ENCODE measurements at regions not wholly inside any gene's neighbourhood (a gene's known extent, or its start where the extent isn't known, plus 50 kb on each side); places are given as distances from the start of the nearest gene placed in this dataset.

DNA sequence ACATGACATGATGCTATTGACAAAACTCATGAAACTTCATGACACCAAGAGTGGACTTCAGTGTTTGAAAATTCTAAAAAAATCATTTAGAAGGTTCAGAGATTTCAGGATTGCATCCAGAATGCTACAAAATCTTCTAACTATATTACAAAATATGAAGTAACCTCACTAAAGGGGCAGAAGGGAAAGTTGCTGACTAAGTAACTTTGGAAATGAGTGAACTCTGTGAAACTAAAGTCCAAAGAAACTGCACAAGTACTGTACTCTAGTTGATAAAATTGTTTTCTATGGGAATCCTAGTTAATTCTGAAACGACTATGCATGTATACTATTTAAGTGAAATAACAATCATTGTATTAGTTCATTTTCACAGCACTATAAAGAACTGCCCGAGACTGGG, 184.4 kb downstream of the LYPLAL1 start:
- no peak for TF ChIP-seq CEBPB (IDR thresholded peaks at IDR 0.05)
- no peak for TF ChIP-seq MYC (IDR thresholded peaks at IDR 0.05; ENCODE audit: borderline replicate concordance, low read length)
- TF ChIP-seq, protein P1, sequence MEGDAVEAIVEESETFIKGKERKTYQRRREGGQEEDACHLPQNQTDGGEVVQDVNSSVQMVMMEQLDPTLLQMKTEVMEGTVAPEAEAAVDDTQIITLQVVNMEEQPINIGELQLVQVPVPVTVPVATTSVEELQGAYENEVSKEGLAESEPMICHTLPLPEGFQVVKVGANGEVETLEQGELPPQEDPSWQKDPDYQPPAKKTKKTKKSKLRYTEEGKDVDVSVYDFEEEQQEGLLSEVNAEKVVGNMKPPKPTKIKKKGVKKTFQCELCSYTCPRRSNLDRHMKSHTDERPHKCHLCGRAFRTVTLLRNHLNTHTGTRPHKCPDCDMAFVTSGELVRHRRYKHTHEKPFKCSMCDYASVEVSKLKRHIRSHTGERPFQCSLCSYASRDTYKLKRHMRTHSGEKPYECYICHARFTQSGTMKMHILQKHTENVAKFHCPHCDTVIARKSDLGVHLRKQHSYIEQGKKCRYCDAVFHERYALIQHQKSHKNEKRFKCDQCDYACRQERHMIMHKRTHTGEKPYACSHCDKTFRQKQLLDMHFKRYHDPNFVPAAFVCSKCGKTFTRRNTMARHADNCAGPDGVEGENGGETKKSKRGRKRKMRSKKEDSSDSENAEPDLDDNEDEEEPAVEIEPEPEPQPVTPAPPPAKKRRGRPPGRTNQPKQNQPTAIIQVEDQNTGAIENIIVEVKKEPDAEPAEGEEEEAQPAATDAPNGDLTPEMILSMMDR (IDR thresholded peaks at IDR 0.05): no peak
- TF ChIP-seq SMC3 (IDR thresholded peaks at IDR 0.05): no peak
- no peak for TF ChIP-seq CHD2 (IDR thresholded peaks at IDR 0.05; ENCODE audit: low read length, partially characterized antibody)
- TF ChIP-seq, protein P2, sequence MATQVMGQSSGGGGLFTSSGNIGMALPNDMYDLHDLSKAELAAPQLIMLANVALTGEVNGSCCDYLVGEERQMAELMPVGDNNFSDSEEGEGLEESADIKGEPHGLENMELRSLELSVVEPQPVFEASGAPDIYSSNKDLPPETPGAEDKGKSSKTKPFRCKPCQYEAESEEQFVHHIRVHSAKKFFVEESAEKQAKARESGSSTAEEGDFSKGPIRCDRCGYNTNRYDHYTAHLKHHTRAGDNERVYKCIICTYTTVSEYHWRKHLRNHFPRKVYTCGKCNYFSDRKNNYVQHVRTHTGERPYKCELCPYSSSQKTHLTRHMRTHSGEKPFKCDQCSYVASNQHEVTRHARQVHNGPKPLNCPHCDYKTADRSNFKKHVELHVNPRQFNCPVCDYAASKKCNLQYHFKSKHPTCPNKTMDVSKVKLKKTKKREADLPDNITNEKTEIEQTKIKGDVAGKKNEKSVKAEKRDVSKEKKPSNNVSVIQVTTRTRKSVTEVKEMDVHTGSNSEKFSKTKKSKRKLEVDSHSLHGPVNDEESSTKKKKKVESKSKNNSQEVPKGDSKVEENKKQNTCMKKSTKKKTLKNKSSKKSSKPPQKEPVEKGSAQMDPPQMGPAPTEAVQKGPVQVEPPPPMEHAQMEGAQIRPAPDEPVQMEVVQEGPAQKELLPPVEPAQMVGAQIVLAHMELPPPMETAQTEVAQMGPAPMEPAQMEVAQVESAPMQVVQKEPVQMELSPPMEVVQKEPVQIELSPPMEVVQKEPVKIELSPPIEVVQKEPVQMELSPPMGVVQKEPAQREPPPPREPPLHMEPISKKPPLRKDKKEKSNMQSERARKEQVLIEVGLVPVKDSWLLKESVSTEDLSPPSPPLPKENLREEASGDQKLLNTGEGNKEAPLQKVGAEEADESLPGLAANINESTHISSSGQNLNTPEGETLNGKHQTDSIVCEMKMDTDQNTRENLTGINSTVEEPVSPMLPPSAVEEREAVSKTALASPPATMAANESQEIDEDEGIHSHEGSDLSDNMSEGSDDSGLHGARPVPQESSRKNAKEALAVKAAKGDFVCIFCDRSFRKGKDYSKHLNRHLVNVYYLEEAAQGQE (IDR thresholded peaks at IDR 0.05): no peak
- no peak for TF ChIP-seq HEYL (CRISPR knock-in tag; IDR thresholded peaks at IDR 0.05)

Data from A549 (cell line).